ENCODE measurements at regions not wholly inside any gene's neighbourhood (a gene's known extent, or its start where the extent isn't known, plus 50 kb on each side); places are given as distances from the start of the nearest gene placed in this dataset.
"Not testable (repeated sequence)": the region's sequence is repeated elsewhere in the genome, so short reads cannot be mapped to it uniquely, and the experiment has no call there.

DNA sequence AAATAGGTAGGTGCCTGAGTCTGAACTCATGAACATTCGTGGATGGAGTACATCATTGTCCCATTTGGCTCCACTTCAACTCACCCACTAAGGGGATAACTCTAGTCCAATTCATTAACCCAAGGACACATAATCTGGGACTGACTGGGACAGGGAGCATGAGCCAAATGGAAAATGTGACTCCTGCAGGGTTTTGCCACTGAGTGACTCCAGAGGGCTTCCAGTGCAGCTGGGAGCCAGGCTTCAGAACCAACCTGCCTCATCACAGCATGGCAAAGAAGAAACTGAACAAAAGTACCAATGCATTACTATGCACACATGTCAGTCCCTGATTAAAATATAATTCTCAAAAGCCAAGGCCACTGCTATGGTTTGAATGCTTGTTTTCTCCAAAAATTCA lies 159.7 kb upstream of the SNX2 start:
- 61 to 81% methylated on average over 1 of the region's 1 CpG for WGBS, 2 donors
- no peak overlapping the region for H3K4me3 ChIP-seq
- H3K27me3 ChIP-seq (ENCODE audit: control insufficient read depth in 3 of 3, insufficient read depth in 3 of 3, low read length in 2 of 3), result no peaks in the 10 kb centered on the region
- ATAC-seq (ENCODE audit: insufficient read depth, low FRiP score) (no peak), DNase-seq (no peak)
- no peak for TF ChIP-seq CTCF (IDR thresholded peaks at IDR 0.05; ENCODE audit: control extremely low read depth, extremely low read depth)
- H3K9me3 ChIP-seq (ENCODE audit: control insufficient read depth in 4 of 4, insufficient read depth in 3 of 4, low read length in 3 of 4), result no peaks in the 10 kb centered on the region
- H3K36me3 ChIP-seq (ENCODE audit: control insufficient read depth in 4 of 4, insufficient read depth in 4 of 4, low read length in 4 of 4), result no peaks in the 10 kb centered on the region
- no peaks in the 10 kb centered on the region for H3K4me1 ChIP-seq (ENCODE audit: control insufficient read depth in 5 of 5, insufficient read depth in 5 of 5, low read length in 5 of 5)
- no peak overlapping the region for H3K27ac ChIP-seq (ENCODE audit: low read depth in 1 of 2, low read length in 1 of 2)
- no peak overlapping the region for H3K9ac ChIP-seq (ENCODE audit: insufficient read depth in 1 of 2, low read length in 2 of 2)

DNA sequence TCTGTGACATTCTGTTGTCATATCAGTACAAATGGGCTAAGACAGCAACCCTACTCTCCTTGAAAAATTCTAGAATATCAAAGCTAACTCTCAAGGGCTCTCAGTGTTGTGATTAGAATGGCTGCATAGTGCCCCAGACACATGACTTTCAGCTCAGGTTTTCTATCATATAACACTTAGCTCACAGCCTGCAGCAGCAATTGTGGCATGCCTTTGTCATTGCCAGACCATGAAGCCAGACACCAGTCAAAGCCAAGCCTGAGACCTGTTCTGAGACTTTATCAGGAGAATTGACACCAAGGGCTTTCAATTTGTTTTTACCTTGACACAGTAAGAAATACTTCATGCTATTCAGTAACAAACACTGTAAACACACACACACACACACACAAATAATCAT lies 159.0 kb upstream of the SNX2 start:
- Histone ChIP-seq H3K9me3 (ENCODE audit: control insufficient read depth in 4 of 4, insufficient read depth in 3 of 4, low read length in 3 of 4) (no peaks in the 10 kb centered on the region), H3K4me1 (ENCODE audit: control insufficient read depth in 5 of 5, insufficient read depth in 5 of 5, low read length in 5 of 5) (no peaks in the 10 kb centered on the region), H3K36me3 (ENCODE audit: control insufficient read depth in 4 of 4, insufficient read depth in 4 of 4, low read length in 4 of 4) (no peaks in the 10 kb centered on the region), H3K27me3 (ENCODE audit: control insufficient read depth in 3 of 3, insufficient read depth in 3 of 3, low read length in 2 of 3) (no peaks in the 10 kb centered on the region), H3K9ac (ENCODE audit: insufficient read depth in 1 of 2, low read length in 2 of 2) (no peak overlapping the region), H3K4me3 (no peak overlapping the region), H3K27ac (ENCODE audit: low read depth in 1 of 2, low read length in 1 of 2) (no peak overlapping the region)
- DNase-seq, result no peak
- no peak for TF ChIP-seq CTCF (IDR thresholded peaks at IDR 0.05; ENCODE audit: control extremely low read depth, extremely low read depth)
- no peak for ATAC-seq (ENCODE audit: insufficient read depth, low FRiP score)

- H3K27ac ChIP-seq (ENCODE audit: low read depth in 1 of 2, low read length in 1 of 2); DNase-seq; H3K4me3 ChIP-seq; H3K9ac ChIP-seq (ENCODE audit: insufficient read depth in 1 of 2, low read length in 2 of 2); ATAC-seq (ENCODE audit: insufficient read depth, low FRiP score); H3K9me3 ChIP-seq (ENCODE audit: control insufficient read depth in 4 of 4, insufficient read depth in 3 of 4, low read length in 3 of 4); H3K36me3 ChIP-seq (ENCODE audit: control insufficient read depth in 4 of 4, insufficient read depth in 4 of 4, low read length in 4 of 4); H3K27me3 ChIP-seq (ENCODE audit: control insufficient read depth in 3 of 3, insufficient read depth in 3 of 3, low read length in 2 of 3); H3K4me1 ChIP-seq (ENCODE audit: control insufficient read depth in 5 of 5, insufficient read depth in 5 of 5, low read length in 5 of 5): not testable (repeated sequence)
- 92 to 93% methylated on average over 5 of the region's 5 CpGs for whole genome bisulfite sequencing, 2 donors
These were observed 156.8 kb upstream of the SNX2 start for GRCh38 chr5:122618046-122618445.

DNA sequence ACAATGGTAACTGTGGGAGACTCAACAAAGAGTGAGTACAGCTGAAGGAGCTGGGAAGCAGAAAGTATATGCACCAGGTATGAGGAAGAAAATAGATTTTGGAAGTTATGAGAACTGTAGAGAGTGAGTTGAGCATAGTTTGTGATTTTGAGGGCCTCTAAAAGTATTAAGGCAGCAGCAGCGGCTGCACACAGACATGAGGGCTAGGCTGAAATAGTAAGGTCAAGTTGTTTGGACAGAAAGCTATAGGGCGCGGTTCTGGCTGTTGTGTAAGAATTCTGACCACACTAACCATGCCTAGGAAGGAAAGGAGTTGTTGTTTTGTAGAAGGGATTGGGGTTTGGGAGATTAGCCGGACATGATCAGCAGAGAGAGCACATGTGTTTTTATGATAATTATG lies 154.1 kb upstream of the SNX2 start:
- H3K9me3 ChIP-seq (ENCODE audit: control insufficient read depth in 4 of 4, insufficient read depth in 3 of 4, low read length in 3 of 4); H3K9ac ChIP-seq (ENCODE audit: insufficient read depth in 1 of 2, low read length in 2 of 2); H3K4me1 ChIP-seq (ENCODE audit: control insufficient read depth in 5 of 5, insufficient read depth in 5 of 5, low read length in 5 of 5); H3K27me3 ChIP-seq (ENCODE audit: control insufficient read depth in 3 of 3, insufficient read depth in 3 of 3, low read length in 2 of 3); DNase-seq; H3K4me3 ChIP-seq; H3K27ac ChIP-seq (ENCODE audit: low read depth in 1 of 2, low read length in 1 of 2); H3K36me3 ChIP-seq (ENCODE audit: control insufficient read depth in 4 of 4, insufficient read depth in 4 of 4, low read length in 4 of 4); ATAC-seq (ENCODE audit: insufficient read depth, low FRiP score): not testable (repeated sequence)
- 74 to 86% methylated on average over 4 of the region's 4 CpGs for WGBS, 2 donors

DNA sequence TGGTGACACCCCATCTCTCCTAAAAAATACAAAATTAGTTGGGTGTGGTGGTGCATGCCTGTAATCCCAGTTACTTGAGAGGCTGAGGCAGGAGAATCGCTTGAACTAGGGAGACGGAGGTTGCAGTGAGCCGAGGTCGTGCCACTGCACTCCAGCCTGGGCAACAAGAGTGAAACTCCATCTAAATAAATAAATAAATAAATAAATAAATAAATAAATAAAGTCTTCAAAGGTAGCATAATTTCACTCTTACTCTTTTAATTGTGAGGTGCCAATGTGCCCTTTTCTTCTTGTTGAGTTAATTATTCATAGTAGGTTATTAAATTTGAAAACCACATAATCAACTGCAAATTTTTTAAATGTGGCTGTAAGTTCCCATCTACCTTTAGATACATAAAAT lies 146.2 kb upstream of the SNX2 start:
- H3K9me3 ChIP-seq (ENCODE audit: control insufficient read depth in 4 of 4, insufficient read depth in 3 of 4, low read length in 3 of 4); H3K27ac ChIP-seq (ENCODE audit: low read depth in 1 of 2, low read length in 1 of 2); H3K4me1 ChIP-seq (ENCODE audit: control insufficient read depth in 5 of 5, insufficient read depth in 5 of 5, low read length in 5 of 5); H3K4me3 ChIP-seq; H3K9ac ChIP-seq (ENCODE audit: insufficient read depth in 1 of 2, low read length in 2 of 2); ATAC-seq (ENCODE audit: insufficient read depth, low FRiP score); DNase-seq; H3K27me3 ChIP-seq (ENCODE audit: control insufficient read depth in 3 of 3, insufficient read depth in 3 of 3, low read length in 2 of 3); H3K36me3 ChIP-seq (ENCODE audit: control insufficient read depth in 4 of 4, insufficient read depth in 4 of 4, low read length in 4 of 4): not testable (repeated sequence)
- WGBS, 2 donors, result 91 to 95% methylated on average over 4 of the region's 4 CpGs

Data from lung (tissue), 11 donors.